SK-N-DZ (cell line): ENCODE measurements at regions not wholly inside any gene's neighbourhood (a gene's known extent, or its start where the extent isn't known, plus 50 kb on each side); places are given as distances from the start of the nearest gene placed in this dataset.

Source experiments
- DNase-seq: peaks from one replicate; pipeline ENCODE4 v3.0.0-alpha.2; 2015; ENCODE audit warnings: low spot score

- DNase-seq, result no peak
Measured at GRCh38 chr3:107970993-107971580, 119.7 kb downstream of the CD47 start.

GRCh38 chr3:107969994-107970819 lies 120.6 kb downstream of the CD47 start:
- DNase-seq, result no peak

- no peak for DNase-seq
Measured at GRCh38 chr3:107969525-107969924, 121.3 kb downstream of the CD47 start.

GRCh38 chr3:107966276-107966675 lies 124.6 kb downstream of the CD47 start:
- no peak for DNase-seq

GRCh38 chr3:107965136-107965655 lies 125.6 kb downstream of the CD47 start:
- DNase-seq, result no peak

GRCh38 chr3:107963581-107963980 lies 127.2 kb downstream of the CD47 start:
- no peak for DNase-seq

GRCh38 chr3:107962946-107963345 lies 127.9 kb downstream of the CD47 start:
- no peak for DNase-seq

- DNase-seq, result no peak
Measured at GRCh38 chr3:107962037-107962436, 128.8 kb downstream of the CD47 start.

GRCh38 chr3:107959550-107960154 lies 131.2 kb downstream of the CD47 start:
- DNase-seq, result no peak

GRCh38 chr3:107958146-107958545 lies 132.7 kb downstream of the CD47 start:
- no peak for DNase-seq

- DNase-seq, result no peak
Measured at GRCh38 chr3:107956991-107957900, 133.6 kb downstream of the CD47 start.

GRCh38 chr3:107954845-107955244 lies 136.0 kb downstream of the CD47 start:
- DNase-seq, result no peak

- DNase-seq, result no peak
Measured at GRCh38 chr3:107953722-107954121, 137.1 kb downstream of the CD47 start.

GRCh38 chr3:107951126-107951525 lies 139.7 kb downstream of the CD47 start:
- DNase-seq, result no peak

GRCh38 chr3:107950417-107950816 lies 140.4 kb downstream of the CD47 start:
- no peak for DNase-seq

GRCh38 chr3:107949394-107949970 lies 141.3 kb downstream of the CD47 start:
- no peak for DNase-seq

GRCh38 chr3:107947203-107947602 lies 143.6 kb downstream of the CD47 start:
- DNase-seq, result no peak

GRCh38 chr3:107946700-107947099 lies 144.1 kb downstream of the CD47 start:
- no peak for DNase-seq

GRCh38 chr3:107945417-107946094 lies 145.3 kb downstream of the CD47 start:
- DNase-seq, result no peak

GRCh38 chr3:107943786-107944523 lies 146.9 kb downstream of the CD47 start:
- DNase-seq, result no peak
